GM12878 (cell line): ENCODE measurements at regions not wholly inside any gene's neighbourhood (a gene's known extent, or its start where the extent isn't known, plus 50 kb on each side); places are given as distances from the start of the nearest gene placed in this dataset.

ENCODE experiments used
- ATF3 ChIP-seq: IDR thresholded peaks from 2 replicates; pipeline ENCODE4 v1.6.1; 2011; ENCODE audit warnings: low read depth, mild to moderate bottlenecking, low read length, moderate library complexity, borderline replicate concordance; ENCODE audit errors: extremely low read depth
- BACH1 ChIP-seq: fragments of 450-650 bp; IDR thresholded peaks from 2 replicates; pipeline ENCODE4 v1.6.1; 2017; ENCODE audit warnings: mild to moderate bottlenecking, borderline replicate concordance
- EED ChIP-seq: sonication (generic); IDR thresholded peaks from 2 replicates; pipeline ENCODE4 v1.6.1; 2016; ENCODE audit warnings: antibody characterized with exemption, low read depth
- ETV6 ChIP-seq, 2 experiments: fragments of 450-650 bp in 1 of 2; IDR thresholded peaks in 1 of 2; conservative IDR thresholded peaks in 1 of 2; 2 replicates each; pipeline ENCODE4 v1.6.1; 2014; ENCODE audit warnings: antibody characterized with exemption in 1 of 2, borderline replicate concordance in 1 of 2, low read depth in 1 of 2, mild to moderate bottlenecking in 1 of 2, moderate library complexity in 1 of 2
- HDAC2 ChIP-seq: fragments of 200-600 bp; sonication (generic); IDR thresholded peaks from 2 replicates; pipeline ENCODE4 v1.6.1; 2017
- IRF5 ChIP-seq: fragments of 450-650 bp; IDR thresholded peaks from 2 replicates; pipeline ENCODE4 v1.6.1; 2017; ENCODE audit warnings: borderline replicate concordance
- MYB ChIP-seq: fragments of 150-350 bp; IDR thresholded peaks from 2 replicates; pipeline ENCODE4 v1.6.1; 2014; ENCODE audit warnings: mild to moderate bottlenecking, low read depth, low read length, borderline replicate concordance
- NFYB ChIP-seq: IDR thresholded peaks from 2 replicates; pipeline ENCODE4 v1.6.1; 2011; ENCODE audit warnings: low read depth, mild to moderate bottlenecking, low read length, improper control_type of control experiment, moderate library complexity; ENCODE audit not compliant: insufficient read depth
- RELA ChIP-seq: fragments of 450-650 bp; IDR thresholded peaks from 2 replicates; pipeline ENCODE4 v1.8.0; 2014; ENCODE audit warnings: borderline replicate concordance; ENCODE audit not compliant: partially characterized antibody
- SIX5 ChIP-seq: IDR thresholded peaks from 2 replicates; pipeline ENCODE4 v1.6.1; 2011; ENCODE audit warnings: mild to moderate bottlenecking, low read depth, low read length, moderate library complexity; ENCODE audit not compliant: severe bottlenecking
- SUPT20H ChIP-seq: IDR thresholded peaks from 2 replicates; pipeline ENCODE4 v1.6.1; 2011; ENCODE audit warnings: low read depth, mild to moderate bottlenecking, low read length, moderate library complexity, borderline replicate concordance; ENCODE audit not compliant: control insufficient read depth
- TCF3 ChIP-seq: IDR thresholded peaks from 2 replicates; pipeline ENCODE4 v1.6.1; 2012; ENCODE audit warnings: low read depth, mild to moderate bottlenecking, low read length, borderline replicate concordance; ENCODE audit not compliant: insufficient read depth
- USF2 ChIP-seq: IDR thresholded peaks from 2 replicates; pipeline ENCODE4 v1.6.1; 2011; ENCODE audit warnings: low read depth, low read length, improper control_type of control experiment, borderline replicate concordance
- ZNF592 ChIP-seq: fragments of 450-650 bp; IDR thresholded peaks from 2 replicates; pipeline ENCODE4 v1.6.1; 2017; ENCODE audit warnings: mild to moderate bottlenecking, moderate library complexity
- ZNF622 ChIP-seq: fragments of 450-650 bp; IDR thresholded peaks from 2 replicates; pipeline ENCODE4 v1.6.1; 2017; ENCODE audit warnings: mild to moderate bottlenecking, inconsistent platforms
- TF ChIP-seq, protein P1 (sequence below): IDR thresholded peaks from 2 replicates; pipeline ENCODE4 v1.6.1; 2011; ENCODE audit warnings: borderline replicate concordance, low read depth, mild to moderate bottlenecking, moderate library complexity, low read length; ENCODE audit not compliant: insufficient read depth, poor library complexity, severe bottlenecking
- TF ChIP-seq, protein P2 (sequence below): fragments of 450-650 bp; IDR thresholded peaks from 2 replicates; pipeline ENCODE4 v1.6.1; 2016; ENCODE audit warnings: mild to moderate bottlenecking

GRCh38 chr4:10809905-10810304 lies 125.3 kb upstream of the CLNK start (continued):
- TF ChIP-seq ZNF592 (peak; percentile 36; the same call in 1 of the 2 replicates), ZNF622 (no peak), SIX5 (no peak), EED (no peak), BACH1 (0 out of 2 replicates have a peak, but pooled peaks have one; percentile 33), TCF3 (no peak), HDAC2 (no peak), MYB (no peak), IRF5 (no peak), RELA (no peak), ATF3 (no peak), USF2 (no peak), ETV6 (conservative IDR thresholded peaks at IDR 0.05 in 1 of 2, IDR thresholded peaks at IDR 0.05 in 1 of 2; ENCODE audit: borderline replicate concordance in 1 of 2, low read depth in 1 of 2) (no peak), SUPT20H (no peak), NFYB (no peak)
- TF ChIP-seq, protein P1, sequence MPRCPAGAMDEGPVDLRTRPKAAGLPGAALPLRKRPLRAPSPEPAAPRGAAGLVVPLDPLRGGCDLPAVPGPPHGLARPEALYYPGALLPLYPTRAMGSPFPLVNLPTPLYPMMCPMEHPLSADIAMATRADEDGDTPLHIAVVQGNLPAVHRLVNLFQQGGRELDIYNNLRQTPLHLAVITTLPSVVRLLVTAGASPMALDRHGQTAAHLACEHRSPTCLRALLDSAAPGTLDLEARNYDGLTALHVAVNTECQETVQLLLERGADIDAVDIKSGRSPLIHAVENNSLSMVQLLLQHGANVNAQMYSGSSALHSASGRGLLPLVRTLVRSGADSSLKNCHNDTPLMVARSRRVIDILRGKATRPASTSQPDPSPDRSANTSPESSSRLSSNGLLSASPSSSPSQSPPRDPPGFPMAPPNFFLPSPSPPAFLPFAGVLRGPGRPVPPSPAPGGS: peak; percentile 24
- TF ChIP-seq, protein P2, sequence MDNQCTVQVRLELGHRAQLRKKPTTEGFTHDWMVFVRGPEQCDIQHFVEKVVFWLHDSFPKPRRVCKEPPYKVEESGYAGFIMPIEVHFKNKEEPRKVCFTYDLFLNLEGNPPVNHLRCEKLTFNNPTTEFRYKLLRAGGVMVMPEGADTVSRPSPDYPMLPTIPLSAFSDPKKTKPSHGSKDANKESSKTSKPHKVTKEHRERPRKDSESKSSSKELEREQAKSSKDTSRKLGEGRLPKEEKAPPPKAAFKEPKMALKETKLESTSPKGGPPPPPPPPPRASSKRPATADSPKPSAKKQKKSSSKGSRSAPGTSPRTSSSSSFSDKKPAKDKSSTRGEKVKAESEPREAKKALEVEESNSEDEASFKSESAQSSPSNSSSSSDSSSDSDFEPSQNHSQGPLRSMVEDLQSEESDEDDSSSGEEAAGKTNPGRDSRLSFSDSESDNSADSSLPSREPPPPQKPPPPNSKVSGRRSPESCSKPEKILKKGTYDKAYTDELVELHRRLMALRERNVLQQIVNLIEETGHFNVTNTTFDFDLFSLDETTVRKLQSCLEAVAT: no peak
